LNCAP (cell line): ENCODE measurements at regions not wholly inside any gene's neighbourhood (a gene's known extent, or its start where the extent isn't known, plus 50 kb on each side); places are given as distances from the start of the nearest gene placed in this dataset.

Experiments used
- CTCF ChIP-seq: fragments of 450-650 bp; IDR thresholded peaks from 2 replicates; pipeline ENCODE4 v1.5.1; 2017; ENCODE audit warnings: mild to moderate bottlenecking

GRCh38 chr11:129248618-129249017 is 56.5 kb upstream of the ARHGAP32 start:
- TF ChIP-seq CTCF = no peak

GRCh38 chr11:129247135-129247534 is 55.0 kb upstream of the ARHGAP32 start:
- TF ChIP-seq CTCF = no peak

GRCh38 chr11:129242855-129243254 is 50.7 kb upstream of the ARHGAP32 start:
- no peak for TF ChIP-seq CTCF
